PC-9 (cell line): ENCODE measurements at regions not wholly inside any gene's neighbourhood (a gene's known extent, or its start where the extent isn't known, plus 50 kb on each side); places are given as distances from the start of the nearest gene placed in this dataset.

Experiments
- BruUV-seq: library from RNA; stranded (reverse); fragments of 400-500 nt; replicated peaks from 2 replicates; lab custom pipeline; 2021; lab: Mats Ljungman, UMichigan
- CTCF ChIA-PET: fragments of 300-600 bp; sonication (Branson Sonifier 250); formaldehyde crosslinking; loops from one replicate; lab custom pipeline; 2022; ENCODE audit warnings: antibody characterized with exemption; lab: Charles Lee
- POLR2A ChIA-PET: fragments of 300-600 bp; sonication (Branson Sonifier 250); formaldehyde crosslinking; loops from one replicate; lab custom pipeline; 2022; ENCODE audit warnings: antibody characterized with exemption; ENCODE audit not compliant: unreplicated experiment; lab: Charles Lee
- DNase-seq, 2 experiments: peaks; one replicate each; pipeline versions ENCODE4 v3.0.0 to v3.0.0-alpha.2; 2015 to 2022; ENCODE audit warnings: mixed read lengths in 1 of 2
- H2AFZ ChIP-seq: fragments of 200-600 bp; sonication (generic); 2 replicates; pipeline ENCODE4 v1.8.1; 2017; ENCODE audit warnings: antibody characterized with exemption
- H3F3A ChIP-seq: fragments of 200-600 bp; sonication (generic); 2 replicates; pipeline ENCODE4 v1.8.1; 2017; ENCODE audit warnings: antibody characterized with exemption, mild to moderate bottlenecking, low read depth; ENCODE audit not compliant: insufficient read depth
- H3K27ac ChIP-seq: fragments of 200-600 bp; sonication (generic); 2 replicates; pipeline ENCODE4 v1.6.1; 2016; ENCODE audit warnings: mixed run types
- H3K27me3 ChIP-seq: fragments of 200-600 bp; sonication (generic); 2 replicates; pipeline ENCODE4 v1.6.1; 2016; ENCODE audit warnings: low read depth, mixed run types; ENCODE audit not compliant: insufficient read depth
- H3K36me3 ChIP-seq: fragments of 200-600 bp; sonication (generic); 2 replicates; pipeline ENCODE4 v1.6.1; 2016; ENCODE audit warnings: low read depth, mixed run types
- H3K4me1 ChIP-seq: fragments of 200-600 bp; sonication (generic); replicated peaks from 2 replicates; pipeline ENCODE4 v1.6.1; 2016; ENCODE audit warnings: mixed run types; ENCODE audit not compliant: insufficient read depth
- H3K4me2 ChIP-seq: fragments of 200-600 bp; sonication (generic); 2 replicates; pipeline ENCODE4 v1.6.1; 2017; ENCODE audit warnings: mixed run types
- H3K4me3 ChIP-seq: fragments of 200-600 bp; sonication (generic); 2 replicates; pipeline ENCODE4 v1.6.1; 2016; ENCODE audit warnings: mixed run types
- H3K79me2 ChIP-seq: fragments of 200-600 bp; sonication (generic); 2 replicates; pipeline ENCODE4 v1.6.1; 2017; ENCODE audit warnings: low read depth, mixed run types
- H3K9me2 ChIP-seq: fragments of 200-600 bp; sonication (generic); 2 replicates; pipeline ENCODE4 v1.8.1; 2017; ENCODE audit warnings: mild to moderate bottlenecking; ENCODE audit not compliant: insufficient read depth
- H3K9me3 ChIP-seq: fragments of 200-600 bp; sonication (generic); 2 replicates; pipeline ENCODE4 v1.8.1; 2016; ENCODE audit warnings: low read depth; ENCODE audit not compliant: insufficient read depth
- H4K20me1 ChIP-seq: fragments of 200-600 bp; sonication (generic); 2 replicates; pipeline ENCODE4 v1.8.1; 2017; ENCODE audit not compliant: insufficient read depth
- CTCF ChIP-seq: fragments of 200-600 bp; sonication (generic); conservative IDR thresholded peaks from 2 replicates; pipeline ENCODE4 v1.6.1; 2017; ENCODE audit warnings: mixed run types, antibody characterized with exemption, mild to moderate bottlenecking, moderate library complexity
- EZH2 ChIP-seq: fragments of 200-600 bp; sonication (generic); IDR thresholded peaks from 2 replicates; pipeline ENCODE4 v1.8.0; 2017; ENCODE audit warnings: antibody characterized with exemption, low read depth
- intact Hi-C: fragments of 100-400 bp; cut with micrococcal nuclease; formaldehyde crosslinking; loops from one replicate; pipeline ENCODE4 v1.10.0; 2022; ENCODE audit not compliant: unreplicated experiment

DNA sequence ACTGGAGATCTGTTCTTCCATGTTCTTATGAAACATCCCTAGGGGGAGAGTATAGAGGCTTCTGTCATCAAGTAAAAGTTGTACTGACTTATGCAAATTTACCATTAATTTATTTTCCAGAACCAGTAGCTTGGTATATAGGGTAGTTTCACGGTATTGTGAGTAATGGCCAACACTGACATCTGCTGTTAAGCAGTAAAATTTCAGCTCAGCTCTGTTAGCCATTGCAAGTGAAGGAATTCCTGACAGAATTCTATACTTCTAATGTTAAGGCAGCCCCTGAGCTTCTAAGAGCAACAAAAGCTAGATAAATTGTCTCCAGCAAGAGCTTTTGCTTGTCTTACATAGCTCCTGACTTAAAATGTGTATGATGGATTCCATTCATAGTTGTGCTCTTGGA, 613.5 kb upstream of the C16orf82 start:
- no peak overlapping the region for H3K4me2 ChIP-seq
- CTCF ChIA-PET, result interaction anchor here (0.6 kb wide), 1 partner anchor 122 kb away, joined by 4 read pairs; no protein-coding TSS in a partner anchor

DNA sequence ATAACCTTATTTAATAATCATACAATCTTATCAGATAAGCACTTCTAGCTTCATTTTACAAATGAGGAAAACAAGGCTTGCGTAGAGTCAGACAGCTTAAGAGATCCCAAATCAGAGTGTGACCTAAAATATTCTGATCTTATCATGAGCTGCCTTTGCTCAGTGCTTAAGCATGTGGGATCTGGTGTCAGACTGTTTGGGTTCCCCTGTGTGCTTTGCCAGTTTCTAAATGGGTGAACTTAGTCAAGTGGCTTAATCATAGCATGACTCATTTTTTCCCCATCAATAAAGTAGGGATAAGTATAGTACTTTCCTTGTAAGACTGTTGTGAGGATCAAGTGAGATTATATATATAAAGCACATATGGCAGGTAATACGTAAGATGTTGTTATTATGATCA, 612.6 kb upstream of the C16orf82 start:
- DNase-seq, result no peak
- no peak overlapping the region for H3K4me2 ChIP-seq
- no peak overlapping the region for H3K27ac ChIP-seq
- H4K20me1 ChIP-seq, result 0 out of 2 replicates have a peak, but pooled peaks cover 4% of the 10 kb centered on the region
- no peaks in the 10 kb centered on the region for H3K4me1 ChIP-seq
- H3K9me3 ChIP-seq, result 0 out of 2 replicates have a peak, but pooled peaks cover 8% of the 10 kb centered on the region
- intact Hi-C loops, result no loop called here
- no peak overlapping the region for H3K4me3 ChIP-seq
- no peaks in the 10 kb centered on the region for H3K9me2 ChIP-seq
- H3K36me3 ChIP-seq, result no peaks in the 10 kb centered on the region
- H3K27me3 ChIP-seq, result no peaks in the 10 kb centered on the region
- ChIA-PET CTCF (interaction anchor here (0.6 kb wide), 1 partner anchor 122 kb away, joined by 4 read pairs; no protein-coding TSS in a partner anchor), POLR2A (no interaction called here)
- no peaks in the 10 kb centered on the region for H3K79me2 ChIP-seq
- TF ChIP-seq CTCF (no peak), EZH2 (no peak)
- no peaks in the 10 kb centered on the region for H3F3A ChIP-seq
- no peak overlapping the region for H2AFZ ChIP-seq
- no TSS peak for BruUV-seq

More for the DNA sequence above, 613.5 kb upstream of the C16orf82 start:
- POLR2A ChIA-PET, result no interaction called here
- H4K20me1 ChIP-seq, result 0 out of 2 replicates have a peak, but pooled peaks cover 4% of the 10 kb centered on the region
- no peak overlapping the region for H3K4me3 ChIP-seq
- no peaks in the 10 kb centered on the region for H3K79me2 ChIP-seq
- H3K27ac ChIP-seq, result no peak overlapping the region
- DNase-seq, result no peak
- no peak overlapping the region for H2AFZ ChIP-seq
- no peaks in the 10 kb centered on the region for H3K36me3 ChIP-seq
- no peaks in the 10 kb centered on the region for H3K9me2 ChIP-seq
- no TSS peak for BruUV-seq
- H3K4me1 ChIP-seq, result no peaks in the 10 kb centered on the region
- H3K9me3 ChIP-seq, result 0 out of 2 replicates have a peak, but pooled peaks cover 8% of the 10 kb centered on the region
- intact Hi-C loops, result no loop called here
- H3K27me3 ChIP-seq, result no peaks in the 10 kb centered on the region
- no peak for TF ChIP-seq CTCF
- no peak for TF ChIP-seq EZH2
- no peaks in the 10 kb centered on the region for H3F3A ChIP-seq

DNA sequence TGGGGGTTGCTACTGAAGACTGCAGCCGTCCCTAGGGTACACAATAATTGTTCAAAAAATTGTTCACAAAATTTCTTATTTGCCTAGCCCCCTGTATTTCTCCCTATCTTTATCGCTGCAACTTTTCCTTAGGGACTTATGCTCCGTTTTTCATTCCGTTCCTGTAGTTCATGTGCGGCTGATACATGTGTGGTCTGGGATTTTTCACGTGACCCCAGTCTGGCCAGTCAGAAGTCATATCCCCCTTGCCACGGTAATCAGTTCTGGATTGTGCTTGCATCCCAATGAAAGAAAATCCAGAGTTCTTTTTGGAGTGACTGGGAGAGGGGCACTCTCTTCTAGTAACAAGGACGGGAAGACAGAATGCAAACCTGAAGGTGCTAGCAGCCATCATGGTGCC, 610.7 kb upstream of the C16orf82 start:
- Histone ChIP-seq H3K27ac (no peak overlapping the region), H4K20me1 (no peaks in the 10 kb centered on the region), H3K36me3 (no peaks in the 10 kb centered on the region), H3K9me3 (0 out of 2 replicates have a peak, but pooled peaks cover 8% of the 10 kb centered on the region), H3K79me2 (no peaks in the 10 kb centered on the region), H3K27me3 (no peaks in the 10 kb centered on the region), H3F3A (no peaks in the 10 kb centered on the region), H3K9me2 (no peaks in the 10 kb centered on the region), H3K4me3 (no peak overlapping the region), H2AFZ (no peak overlapping the region), H3K4me2 (no peak overlapping the region), H3K4me1 (no peaks in the 10 kb centered on the region)
- no peak for TF ChIP-seq CTCF
- DNase-seq, result no peak
- intact Hi-C loops, result no loop called here
- POLR2A ChIA-PET, result interaction anchor here (0.5 kb wide), 1 partner anchor 281 kb away, joined by 4 read pairs; no protein-coding TSS in a partner anchor
- BruUV-seq, result no TSS peak
- CTCF ChIA-PET, result no interaction called here
